ENCODE measurements at regions not wholly inside any gene's neighbourhood (a gene's known extent, or its start where the extent isn't known, plus 50 kb on each side); places are given as distances from the start of the nearest gene placed in this dataset.

DNA sequence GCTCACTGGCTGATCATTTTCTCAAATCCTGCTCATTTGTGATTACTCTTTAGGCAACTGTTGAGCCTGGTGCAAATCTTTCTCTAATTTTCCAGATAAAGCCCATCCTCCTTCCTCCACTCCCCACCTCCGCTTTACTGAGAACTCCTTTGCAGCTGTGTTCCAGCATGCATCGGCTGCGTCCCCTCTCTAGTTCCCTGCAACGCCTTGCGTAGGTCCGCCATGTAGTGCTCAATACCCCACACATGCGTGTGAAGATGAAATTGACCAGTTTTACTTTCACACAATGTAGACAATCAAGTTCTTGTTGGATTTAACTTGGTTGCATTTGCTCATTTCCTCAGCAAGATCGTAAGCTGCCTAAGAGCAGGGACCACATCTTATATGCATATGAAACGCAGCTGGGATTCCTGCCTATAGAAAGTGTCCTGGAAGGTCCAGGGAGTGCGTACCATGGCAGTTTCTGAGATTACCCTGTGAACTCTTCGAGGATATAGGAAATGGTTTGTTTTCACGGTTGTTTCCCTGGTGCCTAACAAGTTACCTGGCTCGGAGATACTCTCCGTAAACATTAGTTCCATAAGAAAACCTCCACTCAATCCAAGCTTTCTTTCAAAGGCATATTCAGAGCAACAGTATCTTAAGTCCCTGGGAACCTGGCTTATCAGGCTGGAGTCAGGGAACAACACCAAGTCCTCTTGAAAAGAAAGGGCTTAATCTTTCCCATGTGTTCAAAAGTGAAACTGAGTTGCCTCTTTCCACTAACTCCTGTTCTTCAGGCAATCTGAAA lies 766.4 kb upstream of the ID2 start:
- Histone ChIP-seq H3K4me1 (ENCODE audit: control insufficient read depth, low read length) (no peaks in the 10 kb centered on the region), H3K27me3 (ENCODE audit: control insufficient read depth, low read length) (no peaks in the 10 kb centered on the region), H3K79me2 (ENCODE audit: control insufficient read depth, low read length) (no peaks in the 10 kb centered on the region), H3K4me3 (ENCODE audit: low read length) (no peak overlapping the region), H3K36me3 (ENCODE audit: control insufficient read depth, low read length) (no peaks in the 10 kb centered on the region), H3K4me2 (ENCODE audit: low read length) (no peak overlapping the region), H3K9me3 (ENCODE audit: control insufficient read depth, insufficient read depth, low read length) (peaks cover 2% of the 10 kb centered on the region; the same call in 1 of the 2 replicates), H3K27ac (ENCODE audit: low read depth, low read length) (no peak overlapping the region), H3F3A (ENCODE audit: control insufficient read depth, insufficient read depth) (no peaks in the 10 kb centered on the region), H3K9me2 (replicated peaks; ENCODE audit: control insufficient read depth, low read length) (no peaks in the 10 kb centered on the region), H4K20me1 (ENCODE audit: control insufficient read depth, insufficient read depth, low read depth, low read length) (no peaks in the 10 kb centered on the region)
- TF ChIP-seq, protein P1, sequence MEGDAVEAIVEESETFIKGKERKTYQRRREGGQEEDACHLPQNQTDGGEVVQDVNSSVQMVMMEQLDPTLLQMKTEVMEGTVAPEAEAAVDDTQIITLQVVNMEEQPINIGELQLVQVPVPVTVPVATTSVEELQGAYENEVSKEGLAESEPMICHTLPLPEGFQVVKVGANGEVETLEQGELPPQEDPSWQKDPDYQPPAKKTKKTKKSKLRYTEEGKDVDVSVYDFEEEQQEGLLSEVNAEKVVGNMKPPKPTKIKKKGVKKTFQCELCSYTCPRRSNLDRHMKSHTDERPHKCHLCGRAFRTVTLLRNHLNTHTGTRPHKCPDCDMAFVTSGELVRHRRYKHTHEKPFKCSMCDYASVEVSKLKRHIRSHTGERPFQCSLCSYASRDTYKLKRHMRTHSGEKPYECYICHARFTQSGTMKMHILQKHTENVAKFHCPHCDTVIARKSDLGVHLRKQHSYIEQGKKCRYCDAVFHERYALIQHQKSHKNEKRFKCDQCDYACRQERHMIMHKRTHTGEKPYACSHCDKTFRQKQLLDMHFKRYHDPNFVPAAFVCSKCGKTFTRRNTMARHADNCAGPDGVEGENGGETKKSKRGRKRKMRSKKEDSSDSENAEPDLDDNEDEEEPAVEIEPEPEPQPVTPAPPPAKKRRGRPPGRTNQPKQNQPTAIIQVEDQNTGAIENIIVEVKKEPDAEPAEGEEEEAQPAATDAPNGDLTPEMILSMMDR (IDR thresholded peaks at IDR 0.05; ENCODE audit: low read depth, low read length, poor library complexity, severe bottlenecking), result no peak
- TF ChIP-seq EZH2phosphoT487 (IDR thresholded peaks at IDR 0.05; ENCODE audit: borderline replicate concordance, low read length), result no peak

DNA sequence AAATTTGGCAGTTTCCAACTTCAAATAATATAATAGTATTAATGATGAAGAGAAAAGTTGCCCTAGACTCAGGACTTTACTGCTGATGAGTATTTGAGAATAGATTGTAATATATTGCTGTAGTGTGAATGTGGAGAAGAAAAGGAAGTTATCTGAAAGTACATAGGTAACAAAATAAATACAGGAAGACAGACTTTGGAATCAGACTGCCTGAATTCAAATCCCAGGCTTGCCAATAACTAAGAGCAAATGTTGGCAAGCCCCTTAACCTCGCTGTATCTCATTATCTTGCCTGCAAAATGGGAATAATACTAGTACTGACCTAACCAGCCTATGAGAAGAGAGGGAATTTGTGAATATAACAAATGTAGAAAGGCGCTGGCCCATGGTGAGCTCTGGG lies 765.2 kb upstream of the ID2 start:
- no peaks in the 10 kb centered on the region for H3K9me2 ChIP-seq (replicated peaks; ENCODE audit: control insufficient read depth, low read length)
- H3K27ac ChIP-seq (ENCODE audit: low read depth, low read length), result no peak overlapping the region
- no peaks in the 10 kb centered on the region for H4K20me1 ChIP-seq (ENCODE audit: control insufficient read depth, insufficient read depth, low read depth, low read length)

DNA sequence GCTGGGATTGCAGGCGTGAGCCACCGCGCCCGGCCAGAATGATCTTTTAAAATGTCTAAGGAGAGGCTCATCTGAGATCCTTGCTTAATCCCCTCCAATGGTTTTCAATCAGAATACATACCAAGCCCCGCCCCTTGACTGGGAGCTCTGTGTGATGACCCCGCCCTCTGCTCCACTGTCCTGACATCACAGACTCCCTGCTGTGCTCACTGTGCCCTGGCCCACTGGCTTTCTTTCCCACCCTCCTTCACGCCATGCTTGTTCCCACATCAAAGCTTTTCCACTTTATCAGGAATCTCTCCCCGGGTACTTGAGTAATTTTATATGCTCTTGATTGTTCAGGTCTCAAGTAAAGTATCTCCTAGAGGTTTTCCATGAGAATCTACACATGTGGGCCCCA lies 762.3 kb upstream of the ID2 start:
- Histone ChIP-seq H3K27ac (ENCODE audit: low read depth, low read length) (no peak overlapping the region), H3F3A (ENCODE audit: control insufficient read depth, insufficient read depth) (no peaks in the 10 kb centered on the region), H4K20me1 (ENCODE audit: control insufficient read depth, insufficient read depth, low read depth, low read length) (no peaks in the 10 kb centered on the region), H3K4me3 (ENCODE audit: low read length) (no peak overlapping the region), H3K4me1 (ENCODE audit: control insufficient read depth, low read length) (peaks cover 5% of the 10 kb centered on the region; the same call in 1 of the 2 replicates), H3K9me3 (ENCODE audit: control insufficient read depth, insufficient read depth, low read length) (peaks cover 2% of the 10 kb centered on the region; the same call in 1 of the 2 replicates), H3K36me3 (ENCODE audit: control insufficient read depth, low read length) (no peaks in the 10 kb centered on the region), H3K27me3 (ENCODE audit: control insufficient read depth, low read length) (no peaks in the 10 kb centered on the region), H3K9me2 (replicated peaks; ENCODE audit: control insufficient read depth, low read length) (no peaks in the 10 kb centered on the region), H3K4me2 (ENCODE audit: low read length) (no peak overlapping the region), H3K79me2 (ENCODE audit: control insufficient read depth, low read length) (no peaks in the 10 kb centered on the region)
- TF ChIP-seq, protein P1 (IDR thresholded peaks at IDR 0.05; ENCODE audit: low read depth, low read length, poor library complexity, severe bottlenecking), result no peak
- TF ChIP-seq EZH2phosphoT487 (IDR thresholded peaks at IDR 0.05; ENCODE audit: borderline replicate concordance, low read length), result no peak

More for the DNA sequence above, 765.2 kb upstream of the ID2 start:
- no peaks in the 10 kb centered on the region for H3K79me2 ChIP-seq (ENCODE audit: control insufficient read depth, low read length)
- H3F3A ChIP-seq (ENCODE audit: control insufficient read depth, insufficient read depth), result no peaks in the 10 kb centered on the region
- peaks cover 2% of the 10 kb centered on the region; the same call in 1 of the 2 replicates for H3K9me3 ChIP-seq (ENCODE audit: control insufficient read depth, insufficient read depth, low read length)
- H3K36me3 ChIP-seq (ENCODE audit: control insufficient read depth, low read length), result no peaks in the 10 kb centered on the region
- no peak for TF ChIP-seq EZH2phosphoT487 (IDR thresholded peaks at IDR 0.05; ENCODE audit: borderline replicate concordance, low read length)
- TF ChIP-seq, protein P1 (IDR thresholded peaks at IDR 0.05; ENCODE audit: low read depth, low read length, poor library complexity, severe bottlenecking), result no peak
- no peak overlapping the region for H3K4me2 ChIP-seq (ENCODE audit: low read length)
- H3K27me3 ChIP-seq (ENCODE audit: control insufficient read depth, low read length), result no peaks in the 10 kb centered on the region
- no peaks in the 10 kb centered on the region for H3K4me1 ChIP-seq (ENCODE audit: control insufficient read depth, low read length)
- H3K4me3 ChIP-seq (ENCODE audit: low read length), result no peak overlapping the region

Data from DOHH2 (cell line).